ENCODE measurements at regions not wholly inside any gene's neighbourhood (a gene's known extent, or its start where the extent isn't known, plus 50 kb on each side); places are given as distances from the start of the nearest gene placed in this dataset.
"Not testable (repeated sequence)": the region's sequence is repeated elsewhere in the genome, so short reads cannot be mapped to it uniquely, and the experiment has no call there.

GRCh38 chr7:131786204-131786603 is 229.8 kb upstream of the PODXL start:
- DNase-seq = no peak

- no peak for DNase-seq
These were observed 222.2 kb upstream of the PODXL start for GRCh38 chr7:131778601-131779000.

- DNase-seq = no peak
These were observed 218.2 kb upstream of the PODXL start for GRCh38 chr7:131774419-131775220.

- DNase-seq = no peak
These were observed 217.0 kb upstream of the PODXL start for GRCh38 chr7:131773413-131773812.

- DNase-seq = peak; percentile 25
These were observed 212.8 kb upstream of the PODXL start for GRCh38 chr7:131769241-131769640.

GRCh38 chr7:131767591-131767990 is 211.2 kb upstream of the PODXL start:
- DNase-seq = no peak

- no peak for DNase-seq
These were observed 209.1 kb upstream of the PODXL start for GRCh38 chr7:131765575-131765974.

- no peak for DNase-seq
These were observed 207.8 kb upstream of the PODXL start for GRCh38 chr7:131764143-131764775.

- DNase-seq = no peak
These were observed 206.3 kb upstream of the PODXL start for GRCh38 chr7:131762753-131763152.

GRCh38 chr7:131755801-131756200 is 199.4 kb upstream of the PODXL start:
- DNase-seq = not testable (repeated sequence)

- DNase-seq = peak; percentile 4
These were observed 197.3 kb upstream of the PODXL start for GRCh38 chr7:131753620-131754222.

- no peak for DNase-seq
These were observed 191.3 kb upstream of the PODXL start for GRCh38 chr7:131747658-131748232.

- DNase-seq = peak; percentile 62
These were observed 189.2 kb upstream of the PODXL start for GRCh38 chr7:131745390-131746248.

GRCh38 chr7:131741446-131741845 is 185.0 kb upstream of the PODXL start:
- DNase-seq = no peak

GRCh38 chr7:131737746-131738465 is 181.5 kb upstream of the PODXL start:
- no peak for DNase-seq

GRCh38 chr7:131735101-131735500 is 178.7 kb upstream of the PODXL start:
- no peak for DNase-seq

- no peak for DNase-seq
These were observed 177.2 kb upstream of the PODXL start for GRCh38 chr7:131733604-131734003.

- no peak for DNase-seq
These were observed 170.8 kb upstream of the PODXL start for GRCh38 chr7:131727189-131727588.

GRCh38 chr7:131726686-131727085 is 170.3 kb upstream of the PODXL start:
- DNase-seq = no peak

GRCh38 chr7:131726031-131726430 is 169.6 kb upstream of the PODXL start:
- no peak for DNase-seq

GRCh38 chr7:131724776-131725345 is 168.4 kb upstream of the PODXL start:
- no peak for DNase-seq
